Coronary artery (tissue), 2 donors: ENCODE measurements at regions not wholly inside any gene's neighbourhood (a gene's known extent, or its start where the extent isn't known, plus 50 kb on each side); places are given as distances from the start of the nearest gene placed in this dataset.
"Not testable (repeated sequence)": the region's sequence is repeated elsewhere in the genome, so short reads cannot be mapped to it uniquely, and the experiment has no call there.

Experiments
- DNase-seq: peaks from one replicate; pipeline ENCODE4 v3.0.0-alpha.2; 2017; ENCODE audit warnings: low spot score
- H3K27ac ChIP-seq, 2 donors: fragments of 200-600 bp; sonication (generic); one replicate each; pipeline ENCODE4 v1.5.1; 2016 to 2019
- H3K4me3 ChIP-seq: fragments of 200-600 bp; sonication (generic); 2 replicates; pipeline ENCODE4 v1.5.1; 2016; ENCODE audit warnings: mild to moderate bottlenecking, moderate library complexity
- TF ChIP-seq, protein P1 (sequence below): fragments of 200-600 bp; sonication (generic); IDR thresholded peaks from one replicate; pipeline ENCODE4 v1.5.1; 2019; ENCODE audit warnings: antibody characterized with exemption

DNA sequence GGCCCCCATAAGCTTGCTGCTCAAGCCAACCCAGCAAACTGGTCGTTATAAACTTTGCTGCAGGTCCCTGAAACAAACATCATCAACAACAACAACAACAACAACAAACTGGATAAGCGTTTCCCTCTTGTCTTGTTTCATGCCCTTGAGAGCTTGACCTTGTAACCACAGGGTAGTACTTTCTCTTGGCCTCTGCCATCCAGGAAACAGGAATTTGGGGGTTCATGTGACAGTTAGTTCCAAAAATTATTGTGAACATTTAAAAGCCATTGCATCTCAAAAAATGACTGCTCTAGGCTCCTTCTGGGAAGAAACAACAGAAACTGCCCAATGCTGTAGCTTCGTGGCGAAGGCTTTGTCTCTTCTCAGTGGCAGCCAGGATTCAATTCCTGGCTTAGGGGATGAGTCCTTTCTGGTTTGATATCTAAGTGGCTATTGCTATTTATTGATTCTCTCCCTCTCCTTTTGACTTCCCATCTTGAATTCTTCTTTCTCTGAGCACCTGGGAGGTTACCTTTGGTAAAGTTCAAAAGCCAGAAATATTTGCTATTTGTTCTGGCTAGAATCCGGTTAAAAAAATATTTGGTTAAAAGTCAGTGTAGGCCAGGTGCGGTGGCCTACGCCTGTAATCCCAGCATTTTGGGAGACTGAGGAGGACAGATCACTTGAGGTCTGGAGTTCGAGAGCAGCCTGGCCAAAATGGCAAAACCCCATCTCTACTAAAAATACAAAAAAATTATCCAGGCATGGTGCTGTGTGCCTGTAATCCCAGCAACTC, 52.0 kb upstream of the CPM start:
- no peak overlapping the region for H3K27ac ChIP-seq
- no peak for DNase-seq
- no peak overlapping the region for H3K4me3 ChIP-seq
- TF ChIP-seq, protein P1, sequence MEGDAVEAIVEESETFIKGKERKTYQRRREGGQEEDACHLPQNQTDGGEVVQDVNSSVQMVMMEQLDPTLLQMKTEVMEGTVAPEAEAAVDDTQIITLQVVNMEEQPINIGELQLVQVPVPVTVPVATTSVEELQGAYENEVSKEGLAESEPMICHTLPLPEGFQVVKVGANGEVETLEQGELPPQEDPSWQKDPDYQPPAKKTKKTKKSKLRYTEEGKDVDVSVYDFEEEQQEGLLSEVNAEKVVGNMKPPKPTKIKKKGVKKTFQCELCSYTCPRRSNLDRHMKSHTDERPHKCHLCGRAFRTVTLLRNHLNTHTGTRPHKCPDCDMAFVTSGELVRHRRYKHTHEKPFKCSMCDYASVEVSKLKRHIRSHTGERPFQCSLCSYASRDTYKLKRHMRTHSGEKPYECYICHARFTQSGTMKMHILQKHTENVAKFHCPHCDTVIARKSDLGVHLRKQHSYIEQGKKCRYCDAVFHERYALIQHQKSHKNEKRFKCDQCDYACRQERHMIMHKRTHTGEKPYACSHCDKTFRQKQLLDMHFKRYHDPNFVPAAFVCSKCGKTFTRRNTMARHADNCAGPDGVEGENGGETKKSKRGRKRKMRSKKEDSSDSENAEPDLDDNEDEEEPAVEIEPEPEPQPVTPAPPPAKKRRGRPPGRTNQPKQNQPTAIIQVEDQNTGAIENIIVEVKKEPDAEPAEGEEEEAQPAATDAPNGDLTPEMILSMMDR, result no peak

DNA sequence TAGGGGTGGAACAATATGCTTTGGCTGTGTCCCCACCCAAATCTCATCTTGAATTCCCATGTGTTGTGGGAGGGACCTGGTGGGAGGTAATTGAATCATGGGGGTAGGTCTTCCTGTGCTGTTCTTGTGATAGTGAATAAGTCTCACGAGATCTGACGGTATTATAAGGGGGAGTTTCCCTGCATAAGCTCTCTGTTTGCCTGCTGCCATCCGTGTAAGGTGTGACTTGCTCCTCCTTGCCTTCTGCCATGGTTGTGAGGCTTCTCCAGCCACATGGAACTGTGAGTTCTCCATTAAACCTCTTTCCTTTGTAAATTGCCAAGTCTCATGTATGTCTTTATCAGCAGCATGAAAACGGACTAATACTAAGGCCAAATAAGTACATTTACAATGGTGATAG, 64.6 kb upstream of the CPM start:
- H3K27ac ChIP-seq, H3K4me3 ChIP-seq, DNase-seq: not testable (repeated sequence)

DNA sequence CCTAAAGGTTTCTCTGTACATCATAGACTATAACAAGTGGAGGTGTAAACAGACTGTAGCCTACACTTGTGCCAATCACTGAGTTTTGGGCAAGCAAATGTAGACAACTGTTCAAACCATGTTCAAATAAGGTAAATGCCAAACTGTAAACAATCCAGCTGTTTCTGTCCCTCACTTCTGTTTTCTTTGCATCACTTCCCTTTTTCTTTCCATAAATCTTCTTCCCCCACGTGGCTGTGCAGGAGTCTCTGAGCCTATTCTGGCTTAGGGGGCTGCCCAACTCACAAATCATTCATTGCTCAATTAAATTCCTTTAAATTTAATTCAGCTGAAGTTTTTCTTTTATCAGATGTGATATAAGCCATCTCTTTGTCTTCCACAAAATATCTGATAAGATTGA, 65.1 kb upstream of the CPM start:
- DNase-seq, result no peak
- Histone ChIP-seq H3K27ac (no peak overlapping the region), H3K4me3 (no peak overlapping the region)
- TF ChIP-seq, protein P1, result no peak

DNA sequence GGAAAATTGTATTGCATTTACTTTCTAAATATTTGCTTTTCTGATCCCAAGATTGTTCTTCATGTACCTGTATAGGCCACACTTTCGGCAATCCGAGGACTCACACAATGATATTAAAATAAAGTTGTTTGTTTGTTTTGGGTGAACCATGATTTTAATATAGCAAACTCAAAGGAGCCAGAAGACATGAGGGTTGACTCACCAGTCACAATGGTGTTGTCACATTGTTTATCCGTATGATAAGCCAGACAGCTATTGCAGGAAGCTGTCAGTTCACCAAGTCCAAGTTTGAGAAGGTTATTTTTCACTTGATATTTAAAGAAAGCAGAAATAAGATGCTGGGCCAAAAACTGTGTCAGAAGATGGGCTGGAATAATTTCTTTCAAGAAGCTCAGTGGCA, 67.1 kb upstream of the CPM start:
- DNase-seq, result no peak
- Histone ChIP-seq H3K4me3 (no peak overlapping the region), H3K27ac (no peak overlapping the region)
- TF ChIP-seq, protein P1, result no peak

DNA sequence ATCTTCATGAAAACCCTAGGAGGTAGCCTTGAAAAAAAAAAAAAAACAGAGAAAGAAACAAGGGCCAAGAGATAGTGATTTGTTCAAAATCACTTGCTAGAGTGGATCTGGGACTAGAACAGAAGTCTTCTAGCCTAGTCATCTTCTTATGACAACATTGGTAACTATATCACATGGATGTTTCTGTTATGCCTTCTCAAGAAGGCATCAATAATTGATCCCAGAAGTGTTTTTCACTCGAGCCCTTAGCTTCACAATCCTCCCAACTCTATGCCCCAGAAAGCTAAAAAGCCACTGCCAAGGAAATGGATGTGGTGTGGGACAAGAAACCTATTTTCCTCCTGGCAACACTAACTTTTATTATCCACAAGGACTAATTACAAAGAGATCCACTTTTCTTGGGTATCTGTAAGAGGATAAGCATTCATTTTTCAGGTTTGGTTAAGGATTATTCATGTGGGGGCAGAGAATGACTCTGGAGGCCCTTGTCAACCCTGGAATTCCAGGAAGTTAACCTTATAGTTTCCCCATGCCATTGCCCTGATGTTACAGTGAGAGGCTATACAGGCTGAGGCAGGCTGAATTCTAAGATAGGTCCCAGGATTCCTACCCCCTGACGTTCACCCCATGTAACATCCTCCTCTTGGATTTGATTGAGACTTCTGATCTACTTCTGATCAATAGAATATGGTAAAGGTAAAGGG, 67.7 kb upstream of the CPM start:
- Histone ChIP-seq H3K4me3 (no peak overlapping the region), H3K27ac (no peak overlapping the region)
- TF ChIP-seq, protein P1, result no peak
- no peak for DNase-seq

DNA sequence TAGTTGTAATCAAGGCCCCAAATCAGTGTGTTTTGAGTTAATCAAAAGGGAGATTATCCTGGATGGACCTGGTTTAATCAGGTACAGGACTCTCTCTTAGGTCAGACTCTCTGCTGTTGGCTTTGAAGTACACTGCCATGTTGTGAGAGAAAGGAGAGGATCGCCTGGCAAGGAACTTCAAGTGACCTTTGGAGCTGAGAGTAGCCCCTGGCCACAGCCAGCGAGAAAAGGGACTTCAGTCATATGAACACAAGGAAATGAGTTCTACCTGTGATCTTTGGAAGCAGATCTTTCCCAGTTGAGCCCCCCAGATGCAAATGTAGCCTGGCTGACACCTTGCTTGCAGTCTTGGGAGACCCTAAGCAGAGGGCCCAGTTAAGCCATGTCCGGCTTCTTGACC, 68.3 kb upstream of the CPM start:
- TF ChIP-seq, protein P1, result no peak
- no peak overlapping the region for H3K4me3 ChIP-seq
- DNase-seq, result no peak
- H3K27ac ChIP-seq, result no peak overlapping the region

DNA sequence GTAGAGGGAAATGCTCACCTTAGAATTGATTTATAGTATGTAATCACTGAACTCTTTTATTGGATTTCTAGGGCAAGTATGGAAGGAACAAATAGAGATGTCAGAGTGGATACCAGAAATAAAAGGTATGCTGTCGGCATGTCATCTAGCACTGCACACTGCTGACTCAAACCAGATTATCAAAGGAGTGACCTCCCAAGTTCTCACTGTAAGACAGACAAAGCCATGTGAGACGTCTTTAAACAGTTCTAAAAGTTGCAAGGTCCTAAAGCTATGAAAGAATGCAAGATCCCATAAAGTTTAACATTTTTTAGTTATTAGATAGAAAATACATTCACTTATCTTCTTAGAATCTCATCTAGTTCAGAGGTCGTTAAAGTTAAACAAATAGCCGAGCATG, 70.0 kb upstream of the CPM start:
- TF ChIP-seq, protein P1, result no peak
- DNase-seq, result no peak
- Histone ChIP-seq H3K4me3 (no peak overlapping the region), H3K27ac (no peak overlapping the region)
